Stimulated activated naive CD8-positive, alpha-beta T cell treated with anti-CD3 and anti-CD28 coated beads, Interleukin-15, Interleukin-2, amounts not matched to agents 100 ng/mL and 50 ng/mL, for 24 hours (primary cell): ENCODE measurements at regions not wholly inside any gene's neighbourhood (a gene's known extent, or its start where the extent isn't known, plus 50 kb on each side); places are given as distances from the start of the nearest gene placed in this dataset.

Experiments used
- H3K27ac Mint-ChIP-seq: one replicate; pipeline ENCODE4 v1.8.0; 2021; ENCODE audit warnings: mild to moderate bottlenecking, mixed read lengths
- H3K27me3 Mint-ChIP-seq: one replicate; pipeline ENCODE4 v1.8.0; 2021; ENCODE audit warnings: mixed read lengths
- H3K36me3 Mint-ChIP-seq: one replicate; pipeline ENCODE4 v1.8.0; 2021; ENCODE audit warnings: low read depth, mixed read lengths
- H3K4me1 Mint-ChIP-seq: one replicate; pipeline ENCODE4 v1.8.0; 2021; ENCODE audit warnings: low read depth, mixed read lengths
- H3K4me3 Mint-ChIP-seq: one replicate; pipeline ENCODE4 v1.8.0; 2021; ENCODE audit warnings: mild to moderate bottlenecking, mixed read lengths
- H3K9me3 Mint-ChIP-seq: one replicate; pipeline ENCODE4 v1.8.0; 2021; ENCODE audit warnings: mixed read lengths

GRCh38 chr12:114789821-114790220 lies 105.8 kb upstream of the TBX3 start:
- Mint-ChIP-seq H3K27ac (no peak overlapping the region), H3K4me1 (no peaks in the 10 kb centered on the region), H3K9me3 (no peaks in the 10 kb centered on the region), H3K4me3 (no peak overlapping the region), H3K36me3 (no peaks in the 10 kb centered on the region), H3K27me3 (no peaks in the 10 kb centered on the region)

- H3K27me3 Mint-ChIP-seq, result no peaks in the 10 kb centered on the region
- no peak overlapping the region for H3K4me3 Mint-ChIP-seq
- no peaks in the 10 kb centered on the region for H3K9me3 Mint-ChIP-seq
- no peaks in the 10 kb centered on the region for H3K4me1 Mint-ChIP-seq
- no peaks in the 10 kb centered on the region for H3K36me3 Mint-ChIP-seq
- H3K27ac Mint-ChIP-seq, result no peak overlapping the region
These were observed 105.3 kb upstream of the TBX3 start for GRCh38 chr12:114789276-114789675.

GRCh38 chr12:114784526-114784925 lies 100.6 kb upstream of the TBX3 start:
- H3K27me3 Mint-ChIP-seq, result no peaks in the 10 kb centered on the region
- H3K4me3 Mint-ChIP-seq, result no peak overlapping the region
- no peak overlapping the region for H3K27ac Mint-ChIP-seq
- H3K9me3 Mint-ChIP-seq, result no peaks in the 10 kb centered on the region
- no peaks in the 10 kb centered on the region for H3K36me3 Mint-ChIP-seq
- no peaks in the 10 kb centered on the region for H3K4me1 Mint-ChIP-seq

- Mint-ChIP-seq H3K4me3 (no peak overlapping the region), H3K4me1 (no peaks in the 10 kb centered on the region), H3K27me3 (no peaks in the 10 kb centered on the region), H3K9me3 (no peaks in the 10 kb centered on the region), H3K27ac (no peak overlapping the region), H3K36me3 (no peaks in the 10 kb centered on the region)
These were observed 99.2 kb upstream of the TBX3 start for GRCh38 chr12:114783089-114783618.

GRCh38 chr12:114780746-114781399 lies 96.9 kb upstream of the TBX3 start:
- no peaks in the 10 kb centered on the region for H3K9me3 Mint-ChIP-seq
- H3K36me3 Mint-ChIP-seq, result no peaks in the 10 kb centered on the region
- no peak overlapping the region for H3K4me3 Mint-ChIP-seq
- H3K27ac Mint-ChIP-seq, result no peak overlapping the region
- H3K27me3 Mint-ChIP-seq, result no peaks in the 10 kb centered on the region
- H3K4me1 Mint-ChIP-seq, result no peaks in the 10 kb centered on the region

- no peaks in the 10 kb centered on the region for H3K9me3 Mint-ChIP-seq
- H3K4me1 Mint-ChIP-seq, result no peaks in the 10 kb centered on the region
- no peaks in the 10 kb centered on the region for H3K36me3 Mint-ChIP-seq
- H3K27me3 Mint-ChIP-seq, result no peaks in the 10 kb centered on the region
- H3K27ac Mint-ChIP-seq, result no peak overlapping the region
- no peak overlapping the region for H3K4me3 Mint-ChIP-seq
These were observed 95.7 kb upstream of the TBX3 start for GRCh38 chr12:114779647-114780046.

GRCh38 chr12:114779186-114779585 lies 95.2 kb upstream of the TBX3 start:
- no peaks in the 10 kb centered on the region for H3K9me3 Mint-ChIP-seq
- H3K27ac Mint-ChIP-seq, result no peak overlapping the region
- no peaks in the 10 kb centered on the region for H3K4me1 Mint-ChIP-seq
- H3K4me3 Mint-ChIP-seq, result no peak overlapping the region
- H3K36me3 Mint-ChIP-seq, result no peaks in the 10 kb centered on the region
- H3K27me3 Mint-ChIP-seq, result no peaks in the 10 kb centered on the region

GRCh38 chr12:114776731-114777442 lies 92.9 kb upstream of the TBX3 start:
- Mint-ChIP-seq H3K27me3 (no peaks in the 10 kb centered on the region), H3K4me1 (no peaks in the 10 kb centered on the region), H3K27ac (no peak overlapping the region), H3K4me3 (no peak overlapping the region), H3K9me3 (no peaks in the 10 kb centered on the region), H3K36me3 (no peaks in the 10 kb centered on the region)

GRCh38 chr12:114774699-114775098 lies 90.7 kb upstream of the TBX3 start:
- Mint-ChIP-seq H3K4me3 (no peak overlapping the region), H3K9me3 (no peaks in the 10 kb centered on the region), H3K27ac (no peak overlapping the region), H3K36me3 (no peaks in the 10 kb centered on the region), H3K27me3 (no peaks in the 10 kb centered on the region), H3K4me1 (no peaks in the 10 kb centered on the region)

- H3K9me3 Mint-ChIP-seq, result no peaks in the 10 kb centered on the region
- no peaks in the 10 kb centered on the region for H3K36me3 Mint-ChIP-seq
- no peaks in the 10 kb centered on the region for H3K4me1 Mint-ChIP-seq
- no peak overlapping the region for H3K4me3 Mint-ChIP-seq
- no peaks in the 10 kb centered on the region for H3K27me3 Mint-ChIP-seq
- no peak overlapping the region for H3K27ac Mint-ChIP-seq
These were observed 90.2 kb upstream of the TBX3 start for GRCh38 chr12:114774197-114774596.

GRCh38 chr12:114770323-114770722 lies 86.3 kb upstream of the TBX3 start:
- H3K4me1 Mint-ChIP-seq, result no peaks in the 10 kb centered on the region
- no peak overlapping the region for H3K27ac Mint-ChIP-seq
- H3K9me3 Mint-ChIP-seq, result no peaks in the 10 kb centered on the region
- no peak overlapping the region for H3K4me3 Mint-ChIP-seq
- no peaks in the 10 kb centered on the region for H3K36me3 Mint-ChIP-seq
- no peaks in the 10 kb centered on the region for H3K27me3 Mint-ChIP-seq

GRCh38 chr12:114769634-114770033 lies 85.7 kb upstream of the TBX3 start:
- H3K27ac Mint-ChIP-seq, result no peak overlapping the region
- no peak overlapping the region for H3K4me3 Mint-ChIP-seq
- H3K27me3 Mint-ChIP-seq, result no peaks in the 10 kb centered on the region
- no peaks in the 10 kb centered on the region for H3K4me1 Mint-ChIP-seq
- no peaks in the 10 kb centered on the region for H3K9me3 Mint-ChIP-seq
- H3K36me3 Mint-ChIP-seq, result no peaks in the 10 kb centered on the region

GRCh38 chr12:114767906-114768722 lies 84.1 kb upstream of the TBX3 start:
- no peaks in the 10 kb centered on the region for H3K36me3 Mint-ChIP-seq
- no peak overlapping the region for H3K4me3 Mint-ChIP-seq
- H3K27ac Mint-ChIP-seq, result no peak overlapping the region
- no peaks in the 10 kb centered on the region for H3K27me3 Mint-ChIP-seq
- no peaks in the 10 kb centered on the region for H3K9me3 Mint-ChIP-seq
- no peaks in the 10 kb centered on the region for H3K4me1 Mint-ChIP-seq

- no peak overlapping the region for H3K4me3 Mint-ChIP-seq
- H3K9me3 Mint-ChIP-seq, result no peaks in the 10 kb centered on the region
- H3K27ac Mint-ChIP-seq, result no peak overlapping the region
- H3K27me3 Mint-ChIP-seq, result no peaks in the 10 kb centered on the region
- no peaks in the 10 kb centered on the region for H3K36me3 Mint-ChIP-seq
- no peaks in the 10 kb centered on the region for H3K4me1 Mint-ChIP-seq
These were observed 83.2 kb upstream of the TBX3 start for GRCh38 chr12:114767084-114767760.
